ENCODE measurements at regions not wholly inside any gene's neighbourhood (a gene's known extent, or its start where the extent isn't known, plus 50 kb on each side); places are given as distances from the start of the nearest gene placed in this dataset.

- H3K79me2 ChIP-seq (ENCODE audit: insufficient read depth, low read depth): no peaks in the 10 kb centered on the region
- H3K27me3 ChIP-seq (ENCODE audit: insufficient read depth, low read depth): no peaks in the 10 kb centered on the region
- no peak overlapping the region for H2AFZ ChIP-seq (ENCODE audit: low read depth)
- no peaks in the 10 kb centered on the region for H3K36me3 ChIP-seq (ENCODE audit: insufficient read depth)
- H3K27ac ChIP-seq: no peak overlapping the region
- H3K4me2 ChIP-seq: no peak overlapping the region
- no peak overlapping the region for H3K4me3 ChIP-seq (IDR thresholded peaks at IDR 0.05; ENCODE audit: insufficient read depth, low read depth, low read length)
- no peaks in the 10 kb centered on the region for H4K20me1 ChIP-seq (ENCODE audit: insufficient read depth)
- H3K9ac ChIP-seq: no peak overlapping the region
- TF ChIP-seq CTCF (conservative IDR thresholded peaks at IDR 0.05; ENCODE audit: low read depth, low read length): no peak
- no peaks in the 10 kb centered on the region for H3K4me1 ChIP-seq (ENCODE audit: low read depth, poor library complexity, severe bottlenecking)
Measured at GRCh38 chr1:47523835-47524215, 86.0 kb downstream of the FOXD2 start.

- no peaks in the 10 kb centered on the region for H3K36me3 ChIP-seq (ENCODE audit: insufficient read depth)
- H2AFZ ChIP-seq (ENCODE audit: low read depth): no peak overlapping the region
- no peak overlapping the region for H3K4me2 ChIP-seq
- H3K27me3 ChIP-seq (ENCODE audit: insufficient read depth, low read depth): no peaks in the 10 kb centered on the region
- H3K4me1 ChIP-seq (ENCODE audit: low read depth, poor library complexity, severe bottlenecking): no peaks in the 10 kb centered on the region
- no peaks in the 10 kb centered on the region for H3K79me2 ChIP-seq (ENCODE audit: insufficient read depth, low read depth)
- no peak overlapping the region for H3K4me3 ChIP-seq (IDR thresholded peaks at IDR 0.05; ENCODE audit: insufficient read depth, low read depth, low read length)
- no peaks in the 10 kb centered on the region for H4K20me1 ChIP-seq (ENCODE audit: insufficient read depth)
- H3K9ac ChIP-seq: no peak overlapping the region
- no peak overlapping the region for H3K27ac ChIP-seq
- TF ChIP-seq CTCF (conservative IDR thresholded peaks at IDR 0.05; ENCODE audit: low read depth, low read length): no peak
Measured at GRCh38 chr1:47524272-47524671, 86.4 kb downstream of the FOXD2 start.

DNA sequence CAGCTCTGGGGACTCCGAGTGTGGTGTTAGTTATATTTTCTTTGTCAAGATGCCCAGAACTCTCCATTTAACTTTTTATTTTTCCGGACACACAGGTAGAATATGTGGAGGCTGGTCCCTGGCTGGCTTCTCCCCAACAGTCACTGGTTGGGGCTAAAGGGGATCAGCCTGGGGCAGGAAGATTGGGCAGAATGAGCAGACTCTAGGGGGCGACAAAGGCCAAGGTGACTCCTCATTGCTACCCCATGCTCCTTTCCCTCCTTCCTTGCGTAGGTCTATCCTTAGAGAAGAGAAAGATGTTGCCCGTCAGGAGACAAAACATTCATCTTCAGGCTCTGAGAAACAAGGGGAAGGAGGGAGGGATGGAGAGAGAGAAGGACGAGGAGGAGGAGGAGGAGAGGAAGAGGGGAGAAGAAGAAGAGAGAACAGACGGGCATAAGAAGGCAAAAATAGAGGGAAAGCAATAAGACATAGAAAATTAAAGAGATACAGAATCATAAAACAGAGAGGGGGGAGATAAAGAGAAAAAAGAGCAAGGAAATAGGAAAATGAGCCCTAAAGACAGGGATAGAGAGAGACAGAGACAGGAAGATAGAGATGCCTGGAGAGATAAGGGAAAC, 89.9 kb downstream of the FOXD2 start:
- Histone ChIP-seq H4K20me1 (ENCODE audit: insufficient read depth) (no peaks in the 10 kb centered on the region), H3K4me2 (no peak overlapping the region), H3K9ac (no peak overlapping the region), H3K4me3 (IDR thresholded peaks at IDR 0.05; ENCODE audit: insufficient read depth, low read depth, low read length) (no peak overlapping the region), H2AFZ (ENCODE audit: low read depth) (no peak overlapping the region), H3K27me3 (ENCODE audit: insufficient read depth, low read depth) (no peaks in the 10 kb centered on the region), H3K4me1 (ENCODE audit: low read depth, poor library complexity, severe bottlenecking) (no peaks in the 10 kb centered on the region), H3K27ac (no peak overlapping the region), H3K36me3 (ENCODE audit: insufficient read depth) (no peaks in the 10 kb centered on the region), H3K79me2 (ENCODE audit: insufficient read depth, low read depth) (no peaks in the 10 kb centered on the region)
- TF ChIP-seq CTCF (conservative IDR thresholded peaks at IDR 0.05; ENCODE audit: low read depth, low read length): peak; percentile 53

GRCh38 chr1:47529520-47530098, 91.8 kb downstream of the FOXD2 start:
- Histone ChIP-seq H3K27ac (no peak overlapping the region), H3K36me3 (ENCODE audit: insufficient read depth) (no peaks in the 10 kb centered on the region), H3K4me3 (IDR thresholded peaks at IDR 0.05; ENCODE audit: insufficient read depth, low read depth, low read length) (no peak overlapping the region), H3K4me2 (no peak overlapping the region), H3K27me3 (ENCODE audit: insufficient read depth, low read depth) (no peaks in the 10 kb centered on the region), H3K79me2 (ENCODE audit: insufficient read depth, low read depth) (no peaks in the 10 kb centered on the region), H4K20me1 (ENCODE audit: insufficient read depth) (no peaks in the 10 kb centered on the region), H3K4me1 (ENCODE audit: low read depth, poor library complexity, severe bottlenecking) (no peaks in the 10 kb centered on the region), H2AFZ (ENCODE audit: low read depth) (no peak overlapping the region), H3K9ac (no peak overlapping the region)
- peak; percentile 89 for TF ChIP-seq CTCF (conservative IDR thresholded peaks at IDR 0.05; ENCODE audit: low read depth, low read length)
